Activated naive CD4-positive, alpha-beta T cell treated with anti-CD3 and anti-CD28 coated beads, Interleukin-2, amount 50 U/mL, for 72 hours (primary cell): ENCODE measurements at regions not wholly inside any gene's neighbourhood (a gene's known extent, or its start where the extent isn't known, plus 50 kb on each side); places are given as distances from the start of the nearest gene placed in this dataset.
"Not testable (repeated sequence)": the region's sequence is repeated elsewhere in the genome, so short reads cannot be mapped to it uniquely, and the experiment has no call there.

Experiments used
- ATAC-seq, 2 donors: fragments of 150-1000 bp; cut with Tn5 transposase; 2 replicates each; pipeline ENCODE4 v1.10.0; 2021; ENCODE audit warnings: mild to moderate bottlenecking in 2 of 2, moderate library complexity in 2 of 2
- DNase-seq, 2 donors: peaks; one replicate each; pipeline ENCODE4 v3.0.0; 2021 to 2022; ENCODE audit warnings: low spot score in 2 of 2
- H3K27ac Mint-ChIP-seq, 2 donors: one replicate each; pipeline ENCODE4 v1.8.0; 2022; ENCODE audit warnings: mild to moderate bottlenecking in 2 of 2, mixed read lengths in 2 of 2
- H3K36me3 Mint-ChIP-seq, 2 donors: one replicate each; pipeline ENCODE4 v1.8.0; 2022; ENCODE audit warnings: mixed read lengths in 2 of 2
- H3K9me3 Mint-ChIP-seq, 2 donors: one replicate each; pipeline ENCODE4 v1.8.0; 2022; ENCODE audit warnings: mixed read lengths in 2 of 2

- not testable (repeated sequence) for ATAC-seq, H3K9me3 Mint-ChIP-seq, DNase-seq, H3K36me3 Mint-ChIP-seq, H3K27ac Mint-ChIP-seq
Observed at GRCh38 chr6:3613565-3613964, 137.9 kb downstream of the PXDC1 start.

DNA sequence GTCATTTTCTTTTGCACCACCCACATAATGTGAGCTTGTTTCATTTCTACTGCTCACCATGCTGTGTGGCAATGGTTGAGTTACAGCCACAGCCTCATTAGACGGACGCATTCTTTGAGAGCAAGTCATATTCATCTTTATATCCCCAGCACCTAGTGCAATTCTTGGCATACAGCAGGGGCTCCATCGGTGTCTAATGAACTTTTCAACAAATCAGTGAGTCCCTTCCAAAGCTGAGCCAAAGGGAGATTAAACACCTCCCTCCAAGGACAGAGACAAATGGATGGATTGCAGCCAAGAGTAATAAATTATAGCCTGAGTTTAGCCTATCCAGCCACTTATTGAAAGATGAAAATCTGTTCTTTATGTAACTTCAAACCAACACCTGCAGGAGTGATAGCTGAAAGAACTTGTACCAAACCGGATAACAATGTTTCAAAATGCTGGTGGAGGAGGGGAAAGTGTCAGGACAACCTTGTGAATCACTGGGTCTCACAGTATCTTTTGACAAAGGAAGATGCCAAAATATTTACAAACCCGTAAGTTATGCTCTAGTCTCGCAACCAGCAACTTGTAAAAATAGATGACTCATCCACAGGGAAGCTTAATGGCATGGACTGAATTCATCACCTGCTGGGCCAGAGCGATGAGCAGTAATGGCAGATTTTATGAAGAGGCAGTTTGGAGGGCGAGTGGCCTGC, 139.0 kb downstream of the PXDC1 start:
- ATAC-seq (no peak), DNase-seq (no peak)
- H3K27ac Mint-ChIP-seq, result no peak overlapping the region
- H3K9me3 Mint-ChIP-seq, result no peaks in the 10 kb centered on the region
- no peaks in the 10 kb centered on the region for H3K36me3 Mint-ChIP-seq

DNA sequence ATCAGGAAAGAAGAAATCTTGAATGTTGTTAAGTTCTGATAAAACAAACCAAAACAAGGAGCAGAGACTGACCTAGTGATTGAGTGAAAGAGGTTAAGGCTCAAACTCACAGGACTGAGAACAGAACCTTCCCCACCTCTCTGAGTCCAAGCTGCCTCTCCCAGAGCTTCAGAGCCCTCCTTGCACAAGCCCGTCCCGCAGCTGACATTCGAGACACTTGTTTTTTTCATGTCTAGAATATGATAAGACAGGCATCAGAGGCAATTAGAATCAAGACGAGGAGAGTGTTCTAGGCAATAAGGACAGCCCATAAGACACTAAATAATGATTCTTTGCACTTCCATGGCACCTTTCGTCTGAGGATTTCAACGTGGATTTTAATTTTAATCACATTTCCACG, 140.6 kb downstream of the PXDC1 start:
- no peaks in the 10 kb centered on the region for H3K36me3 Mint-ChIP-seq
- ATAC-seq, result no peak
- H3K27ac Mint-ChIP-seq, result no peak overlapping the region
- no peaks in the 10 kb centered on the region for H3K9me3 Mint-ChIP-seq
- no peak for DNase-seq

GRCh38 chr6:3610206-3610605, 141.3 kb downstream of the PXDC1 start:
- no peaks in the 10 kb centered on the region for H3K36me3 Mint-ChIP-seq
- no peaks in the 10 kb centered on the region for H3K9me3 Mint-ChIP-seq
- no peak overlapping the region for H3K27ac Mint-ChIP-seq
- ATAC-seq (no peak), DNase-seq (no peak)

GRCh38 chr6:3609388-3609787, 142.1 kb downstream of the PXDC1 start:
- no peaks in the 10 kb centered on the region for H3K9me3 Mint-ChIP-seq
- no peak overlapping the region for H3K27ac Mint-ChIP-seq
- no peaks in the 10 kb centered on the region for H3K36me3 Mint-ChIP-seq
- ATAC-seq (no peak), DNase-seq (no peak)

DNA sequence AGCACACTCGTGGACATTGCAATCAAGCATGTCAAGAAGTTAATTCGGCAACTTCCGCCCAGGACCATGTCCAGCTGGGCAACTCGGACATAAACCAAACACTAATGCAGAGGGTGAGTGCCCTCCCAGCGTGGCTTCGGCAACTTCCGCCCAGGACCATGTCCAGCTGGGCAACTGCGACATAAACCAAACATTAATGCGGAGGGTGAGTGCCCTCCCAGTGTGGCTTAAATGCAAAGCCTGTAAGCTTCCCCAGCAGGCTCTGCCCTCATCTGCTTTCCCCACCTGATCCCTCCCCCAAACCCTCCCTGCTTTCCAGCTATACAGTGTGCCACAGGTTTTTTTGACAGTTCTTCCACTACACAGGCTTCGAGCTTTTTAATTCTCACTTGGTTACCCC, 143.4 kb downstream of the PXDC1 start:
- ATAC-seq (no peak), DNase-seq (no peak)

DNA sequence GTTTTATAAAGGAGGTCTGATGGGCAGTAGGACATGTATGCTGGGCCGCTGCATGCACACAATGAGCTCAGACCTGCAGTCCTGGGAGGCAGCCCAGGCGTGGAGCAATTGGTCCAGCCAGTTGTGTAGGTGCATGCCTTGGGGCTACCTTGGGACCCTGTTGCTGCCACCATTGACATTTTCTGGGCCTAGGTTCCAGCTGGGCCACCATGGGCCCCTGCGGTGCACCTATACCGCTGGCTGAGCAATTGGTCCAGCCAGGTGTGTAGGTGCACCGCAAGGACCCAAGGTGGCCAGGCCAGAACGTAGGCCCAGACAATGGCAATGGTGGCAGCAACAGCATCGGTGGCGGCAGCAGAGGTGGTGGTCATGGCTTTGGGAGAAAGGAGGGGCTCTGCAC, 143.9 kb downstream of the PXDC1 start:
- DNase-seq, result no peak
- peaks cover 4% of the 10 kb centered on the region in 2 donors for H3K36me3 Mint-ChIP-seq
- H3K9me3 Mint-ChIP-seq, result peaks cover 2 to 4% of the 10 kb centered on the region in 2 donors
- no peak overlapping the region for H3K27ac Mint-ChIP-seq
- ATAC-seq, result no peak

More for the DNA sequence above, 143.4 kb downstream of the PXDC1 start:
- no peaks in the 10 kb centered on the region for H3K9me3 Mint-ChIP-seq
- no peak overlapping the region for H3K27ac Mint-ChIP-seq
- H3K36me3 Mint-ChIP-seq, result no peaks in the 10 kb centered on the region

DNA sequence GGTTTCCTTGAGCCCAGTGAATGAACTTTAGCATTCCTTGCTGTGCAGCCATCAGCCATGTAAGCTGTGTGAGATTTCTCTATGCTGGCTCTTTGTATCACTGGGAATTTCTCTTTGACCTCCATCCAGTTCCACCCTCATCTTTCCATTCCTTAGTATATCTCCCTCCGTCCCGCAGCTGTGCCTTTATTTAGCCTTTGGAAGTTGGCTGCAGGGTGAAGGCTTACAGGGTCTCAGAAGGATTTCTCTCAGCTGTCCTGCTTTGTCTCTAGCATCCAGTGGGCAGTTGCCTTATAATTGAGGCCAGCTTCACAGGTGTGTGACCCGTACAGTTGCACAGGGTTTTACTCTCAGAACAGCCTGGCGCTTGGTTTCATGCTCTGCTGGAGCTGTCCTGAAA, 144.3 kb downstream of the PXDC1 start:
- ATAC-seq (no peak), DNase-seq (no peak)
- Mint-ChIP-seq H3K36me3 (peaks cover 8% of the 10 kb centered on the region in 2 donors), H3K27ac (no peak overlapping the region), H3K9me3 (peaks cover 6 to 8% of the 10 kb centered on the region in 2 donors)

GRCh38 chr6:3603340-3604130, 146.7 kb upstream of the SLC22A23 start:
- peaks cover 10 to 18% of the 10 kb centered on the region in 2 donors for H3K36me3 Mint-ChIP-seq

DNA sequence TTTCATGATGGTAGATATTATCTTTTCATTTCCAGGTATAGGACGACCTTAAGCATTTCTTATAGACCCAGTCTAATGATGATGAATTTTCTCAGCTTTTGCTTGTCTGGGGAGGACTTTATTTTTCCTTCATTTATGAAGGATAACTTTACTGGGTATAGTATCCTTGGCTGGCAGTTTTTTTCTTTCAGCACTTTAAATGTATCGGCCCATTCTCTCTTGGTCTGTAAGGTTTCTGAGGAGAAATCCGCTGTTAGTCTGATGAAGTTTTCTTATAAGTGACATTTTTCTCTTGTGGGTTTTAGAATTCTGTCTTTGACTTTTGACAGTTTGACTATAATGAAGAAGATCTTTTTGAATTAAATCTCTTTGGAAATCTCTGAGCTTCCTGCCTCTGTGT, 144.7 kb upstream of the SLC22A23 start:
- H3K9me3 Mint-ChIP-seq, result peaks cover 8 to 13% of the 10 kb centered on the region in 2 donors
- ATAC-seq, result no peak
- no peak for DNase-seq
- peaks cover 10 to 18% of the 10 kb centered on the region in 2 donors for H3K36me3 Mint-ChIP-seq
- H3K27ac Mint-ChIP-seq, result no peak overlapping the region

More at GRCh38 chr6:3603340-3604130, 146.7 kb upstream of the SLC22A23 start:
- DNase-seq (no peak), ATAC-seq (no peak)
- no peak overlapping the region for H3K27ac Mint-ChIP-seq
- peaks cover 8 to 13% of the 10 kb centered on the region in 2 donors for H3K9me3 Mint-ChIP-seq

GRCh38 chr6:3597500-3598064, 140.7 kb upstream of the SLC22A23 start:
- Mint-ChIP-seq H3K36me3 (peaks cover 5 to 14% of the 10 kb centered on the region in 2 donors), H3K9me3 (peaks cover 6 to 10% of the 10 kb centered on the region in 2 donors), H3K27ac (no peak overlapping the region)
- ATAC-seq (no peak), DNase-seq (no peak)

DNA sequence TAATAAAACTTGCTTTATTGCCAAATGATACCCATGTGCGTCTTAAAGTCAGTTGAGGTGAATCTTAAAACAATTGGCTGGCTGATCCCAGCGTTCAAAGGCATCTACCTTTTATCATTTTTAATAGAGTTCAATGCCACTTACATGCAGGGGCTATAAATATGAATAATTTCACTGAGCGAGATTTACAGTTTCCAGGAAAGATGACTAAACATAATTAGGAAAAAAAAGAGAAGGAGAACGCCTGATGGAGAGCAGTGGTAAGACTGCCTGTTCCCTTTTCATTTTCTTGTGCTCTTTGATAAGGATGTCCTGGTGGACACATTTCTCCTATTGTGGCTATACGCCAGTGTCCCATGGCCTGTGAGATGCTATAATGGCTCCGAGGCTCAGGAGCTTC, 139.9 kb upstream of the SLC22A23 start:
- H3K36me3 Mint-ChIP-seq, result peaks cover 0 to 6% of the 10 kb centered on the region in 2 donors
- H3K9me3 Mint-ChIP-seq, result peaks cover 0 to 5% of the 10 kb centered on the region in 2 donors
- no peak overlapping the region for H3K27ac Mint-ChIP-seq
- ATAC-seq, result no peak
- DNase-seq, result no peak

DNA sequence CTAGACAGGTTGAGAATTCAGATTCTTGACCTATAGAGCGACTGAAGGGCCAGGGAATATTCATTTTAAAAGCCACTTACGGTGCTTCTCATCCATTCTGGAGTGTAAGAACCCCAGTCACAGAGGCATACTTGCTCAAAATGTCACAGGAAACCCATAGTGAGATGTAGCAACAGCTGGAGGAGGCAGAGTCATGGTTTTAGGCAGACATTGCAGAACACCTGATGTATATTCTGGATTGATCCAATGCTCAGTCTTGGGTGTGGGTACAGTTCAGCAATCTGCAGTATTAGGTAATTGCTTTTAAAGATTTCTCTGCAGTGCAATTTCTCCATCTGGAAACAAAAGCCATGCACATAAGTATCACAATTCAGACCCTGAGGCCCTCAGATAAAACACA, 137.4 kb upstream of the SLC22A23 start:
- Mint-ChIP-seq H3K36me3 (no peaks in the 10 kb centered on the region), H3K9me3 (no peaks in the 10 kb centered on the region), H3K27ac (no peak overlapping the region)
- DNase-seq (no peak), ATAC-seq (no peak)

GRCh38 chr6:3593161-3593560, 136.3 kb upstream of the SLC22A23 start:
- Mint-ChIP-seq H3K36me3 (no peaks in the 10 kb centered on the region), H3K27ac (no peak overlapping the region), H3K9me3 (no peaks in the 10 kb centered on the region)
- DNase-seq, result no peak
- ATAC-seq, result no peak

- DNase-seq, result no peak
- no peaks in the 10 kb centered on the region for H3K9me3 Mint-ChIP-seq
- no peak overlapping the region for H3K27ac Mint-ChIP-seq
- no peaks in the 10 kb centered on the region for H3K36me3 Mint-ChIP-seq
- no peak for ATAC-seq
Observed at GRCh38 chr6:3592371-3592941, 135.6 kb upstream of the SLC22A23 start.

- DNase-seq, result no peak
- no peak for ATAC-seq
- no peak overlapping the region for H3K27ac Mint-ChIP-seq
- H3K9me3 Mint-ChIP-seq, result peaks cover 0 to 4% of the 10 kb centered on the region in 2 donors
- H3K36me3 Mint-ChIP-seq, result no peaks in the 10 kb centered on the region
Observed at GRCh38 chr6:3591970-3592369, 135.1 kb upstream of the SLC22A23 start.

- DNase-seq (no peak), ATAC-seq (no peak)
- H3K36me3 Mint-ChIP-seq, result no peaks in the 10 kb centered on the region
- H3K27ac Mint-ChIP-seq, result no peak overlapping the region
- peaks cover 0 to 6% of the 10 kb centered on the region in 2 donors for H3K9me3 Mint-ChIP-seq
Observed at GRCh38 chr6:3587660-3588059, 130.8 kb upstream of the SLC22A23 start.
